GM12878 (cell line): ENCODE measurements at regions not wholly inside any gene's neighbourhood (a gene's known extent, or its start where the extent isn't known, plus 50 kb on each side); places are given as distances from the start of the nearest gene placed in this dataset.

Experiments used
- EP300 ChIP-seq, 2 experiments: fragments of 150-350 bp in 1 of 2; IDR thresholded peaks; 2 replicates each; pipeline ENCODE4 v1.6.1; 2011 to 2012; ENCODE audit warnings: low read depth in 2 of 2, low read length in 2 of 2, borderline replicate concordance in 1 of 2, improper control_type of control experiment in 1 of 2, inconsistent platforms in 1 of 2; ENCODE audit not compliant: control insufficient read depth in 1 of 2
- POLR2AphosphoS5 ChIP-seq: IDR thresholded peaks from 2 replicates; pipeline ENCODE4 v1.6.1; 2011; ENCODE audit warnings: mild to moderate bottlenecking, low read length, inconsistent platforms
- RAD21 ChIP-seq: IDR thresholded peaks from 2 replicates; pipeline ENCODE4 v1.6.1; 2011; ENCODE audit warnings: mild to moderate bottlenecking, low read depth, low read length, moderate library complexity; ENCODE audit not compliant: insufficient read depth
- RCOR1 ChIP-seq: conservative IDR thresholded peaks from 2 replicates; pipeline ENCODE4 v1.6.1; 2012; ENCODE audit warnings: low read depth, low read length, improper control_type of control experiment
- SIN3A ChIP-seq: IDR thresholded peaks from 2 replicates; pipeline ENCODE4 v1.6.1; 2012; ENCODE audit warnings: low read depth, low read length, improper control_type of control experiment
- TAF1 ChIP-seq: IDR thresholded peaks from 2 replicates; pipeline ENCODE4 v1.6.1; 2011; ENCODE audit warnings: mild to moderate bottlenecking, low read depth, low read length, borderline replicate concordance
- ZNF384 ChIP-seq: IDR thresholded peaks from 2 replicates; pipeline ENCODE4 v1.6.1; 2012; ENCODE audit warnings: low read depth, mild to moderate bottlenecking, low read length, improper control_type of control experiment, borderline replicate concordance
- TF ChIP-seq, protein P1 (sequence below): fragments of 450-650 bp; IDR thresholded peaks from 2 replicates; pipeline ENCODE4 v1.6.1; 2017; ENCODE audit warnings: mild to moderate bottlenecking
- TF ChIP-seq, protein P2 (sequence below), 3 experiments: IDR thresholded peaks in 2 of 3; conservative IDR thresholded peaks in 1 of 3; 2 replicates each; pipeline ENCODE4 v1.5.1; 2011; ENCODE audit warnings: low read depth in 3 of 3, low read length in 3 of 3, mild to moderate bottlenecking in 3 of 3, control low read depth in 2 of 3, moderate library complexity in 2 of 3, inconsistent platforms in 1 of 3, mixed read lengths in 1 of 3; ENCODE audit not compliant: control insufficient read depth in 2 of 3, insufficient read depth in 1 of 3; ENCODE audit errors: extremely low read depth in 1 of 3
- TF ChIP-seq, protein P3 (sequence below): IDR thresholded peaks from 2 replicates; pipeline ENCODE4 v1.6.1; 2011; ENCODE audit warnings: low read depth, mild to moderate bottlenecking, low read length, moderate library complexity, borderline replicate concordance; ENCODE audit errors: extremely low read depth

DNA sequence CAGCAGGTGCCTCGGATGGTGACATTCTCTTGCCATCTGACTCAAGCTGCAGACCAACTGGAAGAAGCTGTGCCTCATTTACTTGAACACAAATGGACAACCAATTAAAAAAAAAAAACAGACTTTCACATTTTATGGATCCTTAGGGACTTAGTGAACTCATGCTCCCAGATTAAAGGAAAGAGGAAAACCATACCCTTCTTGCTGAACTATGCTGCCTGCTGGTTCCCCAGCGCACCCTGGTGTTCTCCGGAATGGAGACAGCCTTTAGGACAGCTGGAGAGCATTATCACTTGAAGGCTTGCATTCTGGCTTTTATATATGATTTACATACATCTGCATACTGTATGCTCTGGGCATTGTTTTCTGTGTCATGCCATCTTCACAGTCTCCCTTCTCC is 370.7 kb downstream of the SLC4A3 start:
- TF ChIP-seq, protein P1, sequence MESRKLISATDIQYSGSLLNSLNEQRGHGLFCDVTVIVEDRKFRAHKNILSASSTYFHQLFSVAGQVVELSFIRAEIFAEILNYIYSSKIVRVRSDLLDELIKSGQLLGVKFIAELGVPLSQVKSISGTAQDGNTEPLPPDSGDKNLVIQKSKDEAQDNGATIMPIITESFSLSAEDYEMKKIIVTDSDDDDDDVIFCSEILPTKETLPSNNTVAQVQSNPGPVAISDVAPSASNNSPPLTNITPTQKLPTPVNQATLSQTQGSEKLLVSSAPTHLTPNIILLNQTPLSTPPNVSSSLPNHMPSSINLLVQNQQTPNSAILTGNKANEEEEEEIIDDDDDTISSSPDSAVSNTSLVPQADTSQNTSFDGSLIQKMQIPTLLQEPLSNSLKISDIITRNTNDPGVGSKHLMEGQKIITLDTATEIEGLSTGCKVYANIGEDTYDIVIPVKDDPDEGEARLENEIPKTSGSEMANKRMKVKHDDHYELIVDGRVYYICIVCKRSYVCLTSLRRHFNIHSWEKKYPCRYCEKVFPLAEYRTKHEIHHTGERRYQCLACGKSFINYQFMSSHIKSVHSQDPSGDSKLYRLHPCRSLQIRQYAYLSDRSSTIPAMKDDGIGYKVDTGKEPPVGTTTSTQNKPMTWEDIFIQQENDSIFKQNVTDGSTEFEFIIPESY, result no peak
- no peak for TF ChIP-seq RAD21
- TF ChIP-seq SIN3A, result no peak
- TF ChIP-seq ZNF384, result no peak
- TF ChIP-seq POLR2AphosphoS5, result no peak
- TF ChIP-seq, protein P2, sequence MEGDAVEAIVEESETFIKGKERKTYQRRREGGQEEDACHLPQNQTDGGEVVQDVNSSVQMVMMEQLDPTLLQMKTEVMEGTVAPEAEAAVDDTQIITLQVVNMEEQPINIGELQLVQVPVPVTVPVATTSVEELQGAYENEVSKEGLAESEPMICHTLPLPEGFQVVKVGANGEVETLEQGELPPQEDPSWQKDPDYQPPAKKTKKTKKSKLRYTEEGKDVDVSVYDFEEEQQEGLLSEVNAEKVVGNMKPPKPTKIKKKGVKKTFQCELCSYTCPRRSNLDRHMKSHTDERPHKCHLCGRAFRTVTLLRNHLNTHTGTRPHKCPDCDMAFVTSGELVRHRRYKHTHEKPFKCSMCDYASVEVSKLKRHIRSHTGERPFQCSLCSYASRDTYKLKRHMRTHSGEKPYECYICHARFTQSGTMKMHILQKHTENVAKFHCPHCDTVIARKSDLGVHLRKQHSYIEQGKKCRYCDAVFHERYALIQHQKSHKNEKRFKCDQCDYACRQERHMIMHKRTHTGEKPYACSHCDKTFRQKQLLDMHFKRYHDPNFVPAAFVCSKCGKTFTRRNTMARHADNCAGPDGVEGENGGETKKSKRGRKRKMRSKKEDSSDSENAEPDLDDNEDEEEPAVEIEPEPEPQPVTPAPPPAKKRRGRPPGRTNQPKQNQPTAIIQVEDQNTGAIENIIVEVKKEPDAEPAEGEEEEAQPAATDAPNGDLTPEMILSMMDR (IDR thresholded peaks at IDR 0.05 in 2 of 3, conservative IDR thresholded peaks at IDR 0.05 in 1 of 3; ENCODE audit: control insufficient read depth in 2 of 3, extremely low read depth in 1 of 3, insufficient read depth in 1 of 3, low read depth in 3 of 3, low read length in 3 of 3), result no peak
- TF ChIP-seq TAF1, result no peak
- TF ChIP-seq, protein P3, sequence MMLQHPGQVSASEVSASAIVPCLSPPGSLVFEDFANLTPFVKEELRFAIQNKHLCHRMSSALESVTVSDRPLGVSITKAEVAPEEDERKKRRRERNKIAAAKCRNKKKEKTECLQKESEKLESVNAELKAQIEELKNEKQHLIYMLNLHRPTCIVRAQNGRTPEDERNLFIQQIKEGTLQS, result no peak
- no peak for TF ChIP-seq RCOR1
- TF ChIP-seq EP300 (IDR thresholded peaks at IDR 0.05; ENCODE audit: borderline replicate concordance in 1 of 2, control insufficient read depth in 1 of 2, low read depth in 2 of 2, low read length in 2 of 2), result no peak
